Endothelial cell of umbilical vein (primary cell): ENCODE measurements at regions not wholly inside any gene's neighbourhood (a gene's known extent, or its start where the extent isn't known, plus 50 kb on each side); places are given as distances from the start of the nearest gene placed in this dataset.

Source experiments
- BruUV-seq: library from RNA; stranded (reverse); fragments of 400-500 nt; replicated peaks from 2 replicates; lab custom pipeline; 2021; lab: Mats Ljungman, UMichigan
- CTCF ChIA-PET: fragments of 300-600, 350-600 bp; sonication (Branson Sonifier 250); formaldehyde crosslinking; loops from one replicate; lab custom pipeline; 2021; ENCODE audit warnings: antibody characterized with exemption, inconsistent platforms; lab: Charles Lee
- POLR2A ChIA-PET: fragments of 300-600, 350-600 bp; sonication (Branson Sonifier 250); formaldehyde crosslinking; loops from one replicate; lab custom pipeline; 2021; ENCODE audit warnings: antibody characterized with exemption, inconsistent platforms; lab: Charles Lee
- DNase-seq: peaks from one replicate; pipeline ENCODE4 v3.0.0-alpha.2; 2011; ENCODE audit warnings: low read depth, low spot score
- FAIRE-seq: peaks from 2 replicates; lab custom pipeline; 2011; peaks lifted over from hg19 to GRCh38; lab: Jason Lieb, UNC
- H2AFZ ChIP-seq: 2 replicates; pipeline ENCODE4 v1.6.0; 2012; ENCODE audit warnings: low read depth, low read length, control low read depth, inconsistent platforms
- H3K27ac ChIP-seq: 2 replicates; pipeline ENCODE4 v1.5.1; 2011; ENCODE audit warnings: low read depth, mild to moderate bottlenecking, control low read depth, low read length, moderate library complexity; ENCODE audit not compliant: insufficient read depth
- H3K27me3 ChIP-seq, 2 experiments: 2 replicates each; pipeline versions ENCODE4 v1.6.0 to v1.6.1; 2011; ENCODE audit warnings: low read length in 2 of 2, mixed read lengths in 1 of 2; ENCODE audit not compliant: control insufficient read depth in 2 of 2, insufficient read depth in 2 of 2
- H3K36me3 ChIP-seq, 2 experiments: 2 replicates in 1 of 2; 3 replicates in 1 of 2; pipeline ENCODE4 v1.5.1; 2011; ENCODE audit warnings: low read length in 2 of 2, mild to moderate bottlenecking in 1 of 2, moderate library complexity in 1 of 2; ENCODE audit not compliant: control insufficient read depth in 2 of 2, insufficient read depth in 2 of 2; ENCODE audit errors: extremely low read depth in 1 of 2
- H3K4me1 ChIP-seq: 3 replicates; pipeline ENCODE4 v1.5.1; 2011; ENCODE audit warnings: mild to moderate bottlenecking, low read length; ENCODE audit not compliant: control insufficient read depth, insufficient read depth; ENCODE audit errors: extremely low read depth
- H3K4me2 ChIP-seq: 2 replicates; pipeline ENCODE4 v1.6.1; 2011; ENCODE audit warnings: low read length, control low read depth, mixed read lengths; ENCODE audit not compliant: insufficient read depth
- H3K4me3 ChIP-seq, 3 experiments: fragments of 200-600 bp in 1 of 3; sonication (generic), shearing (Covaris generic) in 1 of 3; replicated peaks in 1 of 3; 2 replicates each; pipeline ENCODE4 v1.5.1; 2011 to 2016; ENCODE audit warnings: control low read depth in 3 of 3, low read length in 3 of 3, mild to moderate bottlenecking in 2 of 3, inconsistent platforms in 1 of 3, low read depth in 1 of 3, moderate library complexity in 1 of 3; ENCODE audit not compliant: insufficient read depth in 1 of 3
- H3K79me2 ChIP-seq: 2 replicates; pipeline ENCODE4 v1.6.0; 2012; ENCODE audit warnings: low read length, inconsistent platforms; ENCODE audit not compliant: control insufficient read depth, insufficient read depth
- H3K9ac ChIP-seq: replicated peaks from 2 replicates; pipeline ENCODE3; 2011; ENCODE audit warnings: low read length, control low read depth; ENCODE audit not compliant: insufficient read depth; ENCODE audit errors: extremely low read depth
- H3K9me1 ChIP-seq: replicated peaks from 3 replicates; pipeline ENCODE4 v1.6.0; 2011; ENCODE audit warnings: mild to moderate bottlenecking, low read length; ENCODE audit not compliant: control insufficient read depth, insufficient read depth; ENCODE audit errors: extremely low read depth
- H3K9me3 ChIP-seq: replicated peaks from 2 replicates; pipeline ENCODE4 v1.5.1; 2012; ENCODE audit warnings: low read length, inconsistent platforms; ENCODE audit not compliant: control insufficient read depth, insufficient read depth
- H4K20me1 ChIP-seq: replicated peaks from 2 replicates; pipeline ENCODE3; 2011; ENCODE audit warnings: mild to moderate bottlenecking, low read length; ENCODE audit not compliant: control insufficient read depth, insufficient read depth; ENCODE audit errors: extremely low read depth
- EZH2 ChIP-seq: IDR thresholded peaks from 2 replicates; pipeline ENCODE4 v1.6.1; 2012; ENCODE audit warnings: borderline replicate concordance, low read depth, mild to moderate bottlenecking, moderate library complexity, low read length, inconsistent platforms; ENCODE audit not compliant: severe bottlenecking
- FOS ChIP-seq: IDR thresholded peaks from 2 replicates; pipeline ENCODE4 v1.6.1; 2011; ENCODE audit warnings: mild to moderate bottlenecking, low read length, moderate library complexity, borderline replicate concordance; ENCODE audit not compliant: insufficient read depth
- GATA2 ChIP-seq: IDR thresholded peaks from 2 replicates; pipeline ENCODE4 v1.7.0; 2011; ENCODE audit warnings: low read depth, mild to moderate bottlenecking, moderate library complexity, mixed read lengths, low read length; ENCODE audit not compliant: insufficient read length, insufficient read depth
- JUN ChIP-seq: IDR thresholded peaks from 2 replicates; pipeline ENCODE4 v1.6.1; 2011; ENCODE audit warnings: borderline replicate concordance, low read depth; ENCODE audit not compliant: insufficient read length, insufficient read depth
- MYC ChIP-seq: IDR thresholded peaks from one replicate; pipeline ENCODE4 v1.6.1; 2011; ENCODE audit warnings: mild to moderate bottlenecking, low read depth, low read length
- POLR2A ChIP-seq: IDR thresholded peaks from 2 replicates; pipeline ENCODE4 v1.6.1; 2012; ENCODE audit warnings: low read depth, mild to moderate bottlenecking, control low read depth, low read length
- POLR2AphosphoS5 ChIP-seq: IDR thresholded peaks from 2 replicates; pipeline ENCODE4 v1.6.1; 2012; ENCODE audit warnings: low read depth, mild to moderate bottlenecking, control low read depth, low read length, moderate library complexity; ENCODE audit not compliant: insufficient read depth
- dilution Hi-C: fragments of 300-500 bp; cut with MboI; formaldehyde crosslinking; loops from one replicate; pipeline ENCODE4 v1.15.0; 2019; ENCODE audit warnings: low sequenced_read_pairs; ENCODE audit not compliant: extremely low pct_ligation_motif_present
- intact Hi-C: fragments of 100-400 bp; cut with micrococcal nuclease; formaldehyde crosslinking; loops from one replicate; pipeline ENCODE4 v1.10.0; 2022
- TF ChIP-seq, protein P1 (sequence below), 2 donors: IDR thresholded peaks; 1 replicate in 1 of 2; 2 replicates in 1 of 2; pipeline ENCODE4 v1.5.1; 2011; ENCODE audit warnings: low read length in 2 of 2, mild to moderate bottlenecking in 2 of 2, moderate library complexity in 2 of 2, control low read depth in 1 of 2, inconsistent platforms in 1 of 2, low read depth in 1 of 2; ENCODE audit not compliant: insufficient read depth in 1 of 2; ENCODE audit errors: extremely low read depth in 1 of 2
- TF ChIP-seq, protein P2 (sequence below): IDR thresholded peaks from 2 replicates; pipeline ENCODE4 v1.6.1; 2011; ENCODE audit not compliant: insufficient read depth, insufficient read length

- Histone ChIP-seq H2AFZ (no peak overlapping the region), H3K36me3 (no peaks in the 10 kb centered on the region), H3K9me1 (no peaks in the 10 kb centered on the region), H3K27ac (no peak overlapping the region), H3K9ac (no peak overlapping the region), H3K4me1 (no peaks in the 10 kb centered on the region), H3K27me3 (no peaks in the 10 kb centered on the region), H4K20me1 (no peaks in the 10 kb centered on the region), H3K9me3 (no peaks in the 10 kb centered on the region), H3K4me2 (no peak overlapping the region), H3K79me2 (no peaks in the 10 kb centered on the region), H3K4me3 (no peak overlapping the region)
- TF ChIP-seq, protein P1, sequence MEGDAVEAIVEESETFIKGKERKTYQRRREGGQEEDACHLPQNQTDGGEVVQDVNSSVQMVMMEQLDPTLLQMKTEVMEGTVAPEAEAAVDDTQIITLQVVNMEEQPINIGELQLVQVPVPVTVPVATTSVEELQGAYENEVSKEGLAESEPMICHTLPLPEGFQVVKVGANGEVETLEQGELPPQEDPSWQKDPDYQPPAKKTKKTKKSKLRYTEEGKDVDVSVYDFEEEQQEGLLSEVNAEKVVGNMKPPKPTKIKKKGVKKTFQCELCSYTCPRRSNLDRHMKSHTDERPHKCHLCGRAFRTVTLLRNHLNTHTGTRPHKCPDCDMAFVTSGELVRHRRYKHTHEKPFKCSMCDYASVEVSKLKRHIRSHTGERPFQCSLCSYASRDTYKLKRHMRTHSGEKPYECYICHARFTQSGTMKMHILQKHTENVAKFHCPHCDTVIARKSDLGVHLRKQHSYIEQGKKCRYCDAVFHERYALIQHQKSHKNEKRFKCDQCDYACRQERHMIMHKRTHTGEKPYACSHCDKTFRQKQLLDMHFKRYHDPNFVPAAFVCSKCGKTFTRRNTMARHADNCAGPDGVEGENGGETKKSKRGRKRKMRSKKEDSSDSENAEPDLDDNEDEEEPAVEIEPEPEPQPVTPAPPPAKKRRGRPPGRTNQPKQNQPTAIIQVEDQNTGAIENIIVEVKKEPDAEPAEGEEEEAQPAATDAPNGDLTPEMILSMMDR (IDR thresholded peaks at IDR 0.05; ENCODE audit: extremely low read depth in 1 of 2, insufficient read depth in 1 of 2, low read depth in 1 of 2, low read length in 2 of 2): no peak
- TF ChIP-seq POLR2A (no peak), GATA2 (no peak), JUN (no peak), EZH2 (no peak), MYC (no peak), POLR2AphosphoS5 (no peak), FOS (no peak)
- TF ChIP-seq, protein P2, sequence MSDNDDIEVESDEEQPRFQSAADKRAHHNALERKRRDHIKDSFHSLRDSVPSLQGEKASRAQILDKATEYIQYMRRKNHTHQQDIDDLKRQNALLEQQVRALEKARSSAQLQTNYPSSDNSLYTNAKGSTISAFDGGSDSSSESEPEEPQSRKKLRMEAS: no peak
- intact Hi-C loops (no loop called here), dilution Hi-C loops (no loop called here)
- CTCF ChIA-PET: no interaction called here
- no peak for FAIRE-seq
- POLR2A ChIA-PET: no interaction called here
- DNase-seq: no peak
- BruUV-seq: no TSS peak
Observed at GRCh38 chr5:170168797-170169196, 63.1 kb downstream of the FOXI1 start.
